Occipital lobe (tissue), 1 donor: ENCODE measurements at regions not wholly inside any gene's neighbourhood (a gene's known extent, or its start where the extent isn't known, plus 50 kb on each side); places are given as distances from the start of the nearest gene placed in this dataset.

ENCODE experiments used
- DNase-seq: peaks from one replicate; lab custom pipeline; 2025; lab: John Stamatoyannopoulos, UW

- no peak for DNase-seq
These were observed 159.1 kb upstream of the NECTIN1 start for GRCh38 chr11:119888119-119888518.

- no peak for DNase-seq
These were observed 157.7 kb upstream of the NECTIN1 start for GRCh38 chr11:119886667-119887230.

- DNase-seq = no peak
These were observed 157.0 kb upstream of the NECTIN1 start for GRCh38 chr11:119885861-119886567.

GRCh38 chr11:119885067-119885466 is 156.1 kb upstream of the NECTIN1 start:
- no peak for DNase-seq

- DNase-seq = no peak
These were observed 153.3 kb upstream of the NECTIN1 start for GRCh38 chr11:119882316-119882715.

- no peak for DNase-seq
These were observed 151.9 kb upstream of the NECTIN1 start for GRCh38 chr11:119880873-119881272.

- no peak for DNase-seq
These were observed 151.1 kb upstream of the NECTIN1 start for GRCh38 chr11:119880143-119880542.

GRCh38 chr11:119878990-119879389 is 150.0 kb upstream of the NECTIN1 start:
- no peak for DNase-seq

- DNase-seq = no peak
These were observed 147.8 kb upstream of the NECTIN1 start for GRCh38 chr11:119876841-119877240.

- DNase-seq = no peak
These were observed 147.0 kb upstream of the NECTIN1 start for GRCh38 chr11:119875841-119876600.

GRCh38 chr11:119874660-119875238 is 145.7 kb upstream of the NECTIN1 start:
- DNase-seq = no peak

- no peak for DNase-seq
These were observed 144.9 kb upstream of the NECTIN1 start for GRCh38 chr11:119873761-119874421.

GRCh38 chr11:119872611-119873310 is 143.8 kb upstream of the NECTIN1 start:
- DNase-seq = no peak

GRCh38 chr11:119865661-119866156 is 136.7 kb upstream of the NECTIN1 start:
- no peak for DNase-seq

GRCh38 chr11:119864836-119865235 is 135.8 kb upstream of the NECTIN1 start:
- no peak for DNase-seq

- DNase-seq = no peak
These were observed 135.0 kb upstream of the NECTIN1 start for GRCh38 chr11:119863851-119864601.

- no peak for DNase-seq
These were observed 134.2 kb upstream of the NECTIN1 start for GRCh38 chr11:119863236-119863635.

GRCh38 chr11:119861160-119861559 is 132.2 kb upstream of the NECTIN1 start:
- no peak for DNase-seq

GRCh38 chr11:119860561-119861094 is 131.6 kb upstream of the NECTIN1 start:
- no peak for DNase-seq

- no peak for DNase-seq
These were observed 130.7 kb upstream of the NECTIN1 start for GRCh38 chr11:119859684-119860083.
